GM12874 (cell line): ENCODE measurements at regions not wholly inside any gene's neighbourhood (a gene's known extent, or its start where the extent isn't known, plus 50 kb on each side); places are given as distances from the start of the nearest gene placed in this dataset.

ENCODE experiments used
- CTCF ChIP-seq: IDR thresholded peaks from 2 replicates; pipeline ENCODE4 v1.5.1; 2011; ENCODE audit warnings: low read depth, mild to moderate bottlenecking, control low read depth, low read length, moderate library complexity; ENCODE audit not compliant: insufficient read depth

- no peak for TF ChIP-seq CTCF
These were observed 200.4 kb downstream of the KIF18A start for GRCh38 chr11:27907530-27907929.

DNA sequence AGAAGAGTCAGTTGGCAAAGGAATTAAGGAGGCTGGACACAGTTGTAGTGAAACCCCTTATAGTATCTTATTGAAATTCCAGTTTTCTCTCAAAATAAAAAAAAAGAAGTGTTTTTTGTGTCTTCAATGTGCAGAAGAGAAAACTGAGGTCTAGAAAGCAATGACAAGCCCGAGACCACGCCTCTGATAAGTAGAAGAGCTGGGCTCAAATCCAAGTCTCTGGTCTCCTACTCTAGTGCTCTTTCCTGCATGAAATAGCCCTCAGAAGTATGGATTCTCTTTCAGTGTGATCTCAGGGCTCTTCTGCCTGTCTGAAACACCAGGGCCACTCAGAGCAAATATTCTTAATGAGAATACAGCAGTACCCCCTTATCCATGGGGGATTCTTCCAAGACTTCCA is 200.9 kb downstream of the KIF18A start:
- no peak for TF ChIP-seq CTCF

GRCh38 chr11:27904358-27905055 is 203.4 kb downstream of the KIF18A start:
- no peak for TF ChIP-seq CTCF

DNA sequence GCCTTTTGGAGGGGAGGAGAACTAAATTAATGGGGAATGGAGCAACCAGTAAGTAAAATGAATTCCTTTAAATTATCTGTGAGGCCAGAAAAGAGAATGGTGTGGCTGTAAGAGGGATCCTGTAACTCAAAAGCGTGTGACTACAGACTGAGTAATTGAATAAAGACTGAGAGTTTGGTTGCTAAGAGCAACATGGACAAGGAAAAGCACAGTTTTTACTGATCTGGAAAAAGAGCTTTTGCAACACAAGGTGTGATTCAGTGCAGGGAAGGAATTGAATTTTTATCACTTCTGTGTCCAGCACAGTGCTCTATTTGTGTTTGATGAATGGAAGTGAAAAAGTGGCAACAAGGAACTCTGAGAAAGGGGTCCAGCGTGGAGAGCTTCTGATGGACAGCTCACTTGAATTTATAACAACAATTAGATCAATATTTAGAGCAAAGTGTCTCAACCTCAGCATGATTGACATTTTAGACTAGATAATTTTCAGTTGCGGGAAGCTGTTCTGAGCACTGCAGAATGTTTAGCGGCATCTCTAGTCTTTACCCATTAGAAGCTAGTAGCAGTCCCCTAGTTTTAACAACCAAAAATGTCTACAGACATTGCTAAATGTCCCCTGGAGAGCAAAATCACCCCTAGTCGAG is 202.8 kb upstream of the BDNF start:
- TF ChIP-seq CTCF = no peak

GRCh38 chr11:27898166-27898565 is 197.9 kb upstream of the BDNF start:
- TF ChIP-seq CTCF = no peak

GRCh38 chr11:27896096-27896495 is 195.8 kb upstream of the BDNF start:
- TF ChIP-seq CTCF = no peak

DNA sequence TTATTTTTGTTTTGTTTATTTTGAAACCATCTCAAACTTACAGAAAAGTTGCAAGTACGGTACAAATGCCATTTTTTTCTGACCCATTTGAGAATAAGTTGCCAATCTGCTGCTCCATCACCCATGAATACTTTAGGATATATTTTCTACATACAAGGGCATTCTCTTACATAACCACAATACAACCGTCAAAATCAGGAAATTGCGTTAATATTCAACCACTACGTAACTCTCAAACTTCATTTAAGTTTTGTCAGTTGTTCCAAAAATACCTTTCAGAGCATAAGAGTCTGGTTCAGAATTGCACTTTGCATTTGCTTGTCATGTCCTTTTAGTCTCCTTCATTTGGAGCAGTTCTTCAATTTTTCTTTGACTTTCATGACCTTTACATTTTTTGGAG is 194.3 kb upstream of the BDNF start:
- no peak for TF ChIP-seq CTCF
